WTC11 (cell line): ENCODE measurements at regions not wholly inside any gene's neighbourhood (a gene's known extent, or its start where the extent isn't known, plus 50 kb on each side); places are given as distances from the start of the nearest gene placed in this dataset.
"Not testable (repeated sequence)": the region's sequence is repeated elsewhere in the genome, so short reads cannot be mapped to it uniquely, and the experiment has no call there.

ENCODE experiments used
- ATAC-seq: fragments of 200-7000 bp; cut with Tn5 transposase; 2 replicates; pipeline ENCODE4 v1.10.0; 2021; ENCODE audit warnings: mild to moderate bottlenecking, moderate library complexity
- CTCF ChIA-PET: fragments of 300-600 bp; sonication (Branson Sonifier 250); formaldehyde crosslinking; loops from one replicate; lab custom pipeline; 2021; ENCODE audit warnings: antibody characterized with exemption; lab: Charles Lee
- POLR2A ChIA-PET: fragments of 350-600 bp; sonication (Branson Sonifier 250); formaldehyde crosslinking; loops from one replicate; lab custom pipeline; 2021; ENCODE audit warnings: antibody characterized with exemption; lab: Charles Lee
- DNase-seq: peaks from one replicate; pipeline ENCODE4 v3.0.0; 2021; ENCODE audit warnings: low spot score
- H3K27ac Mint-ChIP-seq: 2 replicates; pipeline ENCODE4 v1.8.0; 2021; ENCODE audit warnings: mixed read lengths
- H3K27me3 Mint-ChIP-seq: 2 replicates; pipeline ENCODE4 v1.8.0; 2021; ENCODE audit warnings: low read depth, mild to moderate bottlenecking, moderate library complexity, mixed read lengths
- H3K36me3 Mint-ChIP-seq: 2 replicates; pipeline ENCODE4 v1.8.0; 2021; ENCODE audit warnings: mixed read lengths
- H3K4me1 Mint-ChIP-seq: 2 replicates; pipeline ENCODE4 v1.8.0; 2022; ENCODE audit warnings: mixed read lengths
- H3K4me3 Mint-ChIP-seq: 2 replicates; pipeline ENCODE4 v1.8.0; 2021; ENCODE audit warnings: mild to moderate bottlenecking, moderate library complexity, mixed read lengths
- H3K9me3 Mint-ChIP-seq: 2 replicates; pipeline ENCODE4 v1.8.0; 2021; ENCODE audit warnings: mixed read lengths
- AR ChIP-seq: fragments of 250-450 bp; sonication (Bioruptor Pico); IDR thresholded peaks from 2 replicates; pipeline ENCODE4 v1.9.0; 2021; ENCODE audit warnings: mild to moderate bottlenecking
- ATF3 ChIP-seq: sonication (generic); formaldehyde crosslinking; conservative IDR thresholded peaks from 2 replicates; pipeline ENCODE4 v1.8.1; 2022; ENCODE audit warnings: mild to moderate bottlenecking, missing genetic modification reagents
- ATF6 ChIP-seq: sonication (generic); formaldehyde crosslinking; IDR thresholded peaks from 2 replicates; pipeline ENCODE4 v1.8.1; 2023; ENCODE audit warnings: mild to moderate bottlenecking, missing genetic modification reagents
- CREM ChIP-seq: sonication (generic); formaldehyde crosslinking; IDR thresholded peaks from 2 replicates; pipeline ENCODE4 v1.8.1; 2022; ENCODE audit warnings: mild to moderate bottlenecking, missing genetic modification reagents, moderate library complexity
- CTCF ChIP-seq: fragments of 200-600 bp; IDR thresholded peaks from 2 replicates; pipeline ENCODE4 v1.8.0; 2022; ENCODE audit warnings: antibody characterized with exemption
- E2F1 ChIP-seq: sonication (generic); formaldehyde crosslinking; IDR thresholded peaks from 2 replicates; pipeline ENCODE4 v1.8.0; 2022; ENCODE audit warnings: mild to moderate bottlenecking, missing genetic modification reagents
- ESRRA ChIP-seq: sonication (generic); formaldehyde crosslinking; IDR thresholded peaks from 2 replicates; pipeline ENCODE4 v1.8.1; 2022; ENCODE audit warnings: mild to moderate bottlenecking, missing genetic modification reagents, borderline replicate concordance
- FOXJ3 ChIP-seq: sonication (generic); formaldehyde crosslinking; IDR thresholded peaks from 2 replicates; pipeline ENCODE4 v1.9.0; 2021; ENCODE audit warnings: missing genetic modification reagents, mild to moderate bottlenecking, borderline replicate concordance
- GTF2I ChIP-seq: fragments of 250-450 bp; sonication (Bioruptor Pico); conservative IDR thresholded peaks from 2 replicates; pipeline ENCODE4 v1.4.0; 2021; ENCODE audit warnings: mild to moderate bottlenecking
- JAZF1 ChIP-seq: fragments of 250-450 bp; sonication (Bioruptor Pico); IDR thresholded peaks from 2 replicates; pipeline ENCODE4 v1.9.0; 2021; ENCODE audit warnings: moderate library complexity, mild to moderate bottlenecking, inconsistent platforms
- MAX ChIP-seq: sonication (generic); formaldehyde crosslinking; IDR thresholded peaks from 2 replicates; pipeline ENCODE4 v1.8.0; 2022; ENCODE audit warnings: mild to moderate bottlenecking, missing genetic modification reagents
- MXD4 ChIP-seq: fragments of 250-450 bp; sonication (Bioruptor Pico); IDR thresholded peaks from 2 replicates; pipeline ENCODE4 v1.8.0; 2021; ENCODE audit warnings: mild to moderate bottlenecking, moderate library complexity, borderline replicate concordance
- NFE2L1 ChIP-seq: sonication (generic); formaldehyde crosslinking; IDR thresholded peaks from 2 replicates; pipeline ENCODE4 v1.8.1; 2023; ENCODE audit warnings: missing genetic modification reagents
- STAT6 ChIP-seq: sonication (generic); formaldehyde crosslinking; conservative IDR thresholded peaks from 2 replicates; pipeline ENCODE4 v1.8.1; 2023; ENCODE audit warnings: mild to moderate bottlenecking, low read depth, missing genetic modification reagents, moderate library complexity
- TEAD1 ChIP-seq: sonication (generic); formaldehyde crosslinking; IDR thresholded peaks from 2 replicates; pipeline ENCODE4 v1.8.0; 2022; ENCODE audit warnings: mild to moderate bottlenecking, missing genetic modification reagents
- TEAD4 ChIP-seq: sonication (generic); formaldehyde crosslinking; IDR thresholded peaks from 2 replicates; pipeline ENCODE4 v1.8.0; 2022; ENCODE audit warnings: mild to moderate bottlenecking, missing genetic modification reagents
- USF2 ChIP-seq: sonication (generic); formaldehyde crosslinking; IDR thresholded peaks from 2 replicates; pipeline ENCODE4 v1.8.1; 2023; ENCODE audit warnings: mild to moderate bottlenecking, missing genetic modification reagents, moderate library complexity
- ZBTB21 ChIP-seq: sonication (generic); formaldehyde crosslinking; IDR thresholded peaks from 2 replicates; pipeline ENCODE4 v1.8.1; 2023; ENCODE audit warnings: mild to moderate bottlenecking, missing genetic modification reagents, borderline replicate concordance
- ZNF121 ChIP-seq: sonication (generic); formaldehyde crosslinking; IDR thresholded peaks from 2 replicates; pipeline ENCODE4 v1.8.0; 2023; ENCODE audit warnings: missing genetic modification reagents
- ZNF138 ChIP-seq: sonication (generic); formaldehyde crosslinking; conservative IDR thresholded peaks from 2 replicates; pipeline ENCODE4 v1.8.1; 2022; ENCODE audit warnings: mild to moderate bottlenecking, moderate library complexity, missing genetic modification reagents
- ZNF396 ChIP-seq: fragments of 250-450 bp; sonication (Bioruptor Pico); IDR thresholded peaks from 2 replicates; pipeline ENCODE4 v1.8.0; 2021; ENCODE audit warnings: mild to moderate bottlenecking, moderate library complexity, borderline replicate concordance

GRCh38 chr4:26062215-26062614 lies 148.2 kb downstream of the SMIM20 start:
- POLR2A ChIA-PET, result interaction anchor here (0.7 kb wide), 1 partner anchor 32 kb away, joined by 3 read pairs; no protein-coding TSS in a partner anchor
- peaks cover 9% of the 10 kb centered on the region for H3K36me3 Mint-ChIP-seq
- ATAC-seq, result no peak
- CTCF ChIA-PET, result interaction anchor here (0.7 to 1.7 kb wide), 8 partner anchors 32 to 347 kb away, joined by 3 to 11 read pairs (median 4); no protein-coding TSS in a partner anchor
- H3K27me3 Mint-ChIP-seq, result no peaks in the 10 kb centered on the region
- no peak overlapping the region; the same call in 1 of the 2 replicates for H3K27ac Mint-ChIP-seq
- peaks cover 7% of the 10 kb centered on the region for H3K4me1 Mint-ChIP-seq
- TF ChIP-seq CTCF (no peak), ZNF396 (CRISPR knock-in tag) (no peak), USF2 (CRISPR knock-in tag) (no peak), STAT6 (CRISPR knock-in tag) (no peak), ZNF138 (no peak), ESRRA (CRISPR knock-in tag) (no peak), JAZF1 (CRISPR knock-in tag) (no peak), FOXJ3 (no peak), ZBTB21 (CRISPR knock-in tag) (no peak), AR (no peak)
- TF ChIP-seq, all 79 proteins: peak for 0
- no peak overlapping the region for H3K4me3 Mint-ChIP-seq
- no peak for DNase-seq
- H3K9me3 Mint-ChIP-seq, result peaks cover 18% of the 10 kb centered on the region

GRCh38 chr4:26064009-26064408 lies 150.0 kb downstream of the SMIM20 start:
- H3K4me3 Mint-ChIP-seq, H3K27me3 Mint-ChIP-seq, ATAC-seq, POLR2A ChIA-PET, DNase-seq, H3K27ac Mint-ChIP-seq, H3K36me3 Mint-ChIP-seq: not testable (repeated sequence)
- CTCF ChIA-PET, result interaction anchor here (1.4 to 1.8 kb wide), 3 partner anchors 18 to 267 kb away, joined by 5 to 7 read pairs (median 6); no protein-coding TSS in a partner anchor
- Mint-ChIP-seq H3K9me3 (peaks cover 18% of the 10 kb centered on the region), H3K4me1 (peaks cover 11% of the 10 kb centered on the region)

GRCh38 chr4:26065833-26066232 lies 151.8 kb downstream of the SMIM20 start:
- Mint-ChIP-seq H3K4me3 (no peak overlapping the region), H3K27ac (no peak overlapping the region), H3K36me3 (peaks cover 3% of the 10 kb centered on the region), H3K27me3 (no peaks in the 10 kb centered on the region), H3K9me3 (peaks cover 4% of the 10 kb centered on the region), H3K4me1 (peaks cover 16% of the 10 kb centered on the region)
- no peak for ATAC-seq
- ChIA-PET CTCF (interaction anchor here (1.1 to 1.8 kb wide), 3 partner anchors 16 to 265 kb away, joined by 3 to 7 read pairs (median 4); no protein-coding TSS in a partner anchor), POLR2A (no interaction called here)
- no peak for DNase-seq
- TF ChIP-seq GTF2I, result no peak
- no peak for TF ChIP-seq CREM (CRISPR knock-in tag)
- no peak for TF ChIP-seq E2F1 (CRISPR knock-in tag)
- TF ChIP-seq ATF6, result no peak
- TF ChIP-seq MAX (CRISPR knock-in tag), result no peak
- TF ChIP-seq ZNF121 (CRISPR knock-in tag), result no peak
- no peak for TF ChIP-seq ATF3 (CRISPR knock-in tag)
- no peak for TF ChIP-seq TEAD1 (CRISPR knock-in tag)
- no peak for TF ChIP-seq NFE2L1 (CRISPR knock-in tag)
- TF ChIP-seq TEAD4 (CRISPR knock-in tag), result no peak
- TF ChIP-seq MXD4 (CRISPR knock-in tag), result no peak
- TF ChIP-seq ZNF396 (CRISPR knock-in tag), result no peak
